Colonic mucosa (tissue), 4 donors: ENCODE measurements at regions not wholly inside any gene's neighbourhood (a gene's known extent, or its start where the extent isn't known, plus 50 kb on each side); places are given as distances from the start of the nearest gene placed in this dataset.

Experiments
- DNase-seq: peaks from one replicate; pipeline ENCODE4 v3.0.0-alpha.2; 2020
- H3K27ac ChIP-seq: fragments of 200-600 bp; one replicate; pipeline ENCODE4 v1.8.0; 2021
- H3K27me3 ChIP-seq: fragments of 200-600 bp; one replicate; pipeline ENCODE4 v1.8.0; 2021
- H3K36me3 ChIP-seq: fragments of 200-600 bp; one replicate; pipeline ENCODE4 v1.8.0; 2021
- H3K4me1 ChIP-seq: fragments of 200-600 bp; one replicate; pipeline ENCODE4 v1.8.0; 2021; ENCODE audit warnings: mild to moderate bottlenecking
- H3K4me3 ChIP-seq: fragments of 200-600 bp; one replicate; pipeline ENCODE4 v1.8.0; 2021
- H3K9ac ChIP-seq, 2 donors: one replicate each; pipeline ENCODE4 v1.7.0; 2013; ENCODE audit warnings: control low read depth in 2 of 2, low read depth in 2 of 2, low read length in 2 of 2
- H3K9me3 ChIP-seq: fragments of 200-600 bp; one replicate; pipeline ENCODE4 v1.8.0; 2021
- CTCF ChIP-seq: fragments of 200-600 bp; IDR thresholded peaks from one replicate; pipeline ENCODE4 v1.8.0; 2022; ENCODE audit warnings: antibody characterized with exemption, mild to moderate bottlenecking
- intact Hi-C: fragments of 100-400 bp; cut with DNase I; formaldehyde crosslinking; loops from one replicate; pipeline ENCODE4 v1.14.1; 2022
- donor health status: healthy.
- donor health status: DM: no; HTN: no; CAD: no.
- donor health status: DM: no; HTN: no; CAD: no.

GRCh38 chr4:45985038-45985437 is 138.8 kb downstream of the GABRG1 start:
- intact Hi-C loops: no loop called here
- Histone ChIP-seq H3K4me1 (no peaks in the 10 kb centered on the region), H3K9me3 (no peaks in the 10 kb centered on the region), H3K27me3 (no peaks in the 10 kb centered on the region), H3K4me3 (no peak overlapping the region), H3K9ac (no peak overlapping the region), H3K27ac (no peak overlapping the region), H3K36me3 (no peaks in the 10 kb centered on the region)
- DNase-seq: no peak
- TF ChIP-seq CTCF: no peak

GRCh38 chr4:45971108-45971507 is 152.7 kb downstream of the GABRG1 start:
- Histone ChIP-seq H3K4me3 (no peak overlapping the region), H3K4me1 (no peaks in the 10 kb centered on the region), H3K36me3 (no peaks in the 10 kb centered on the region), H3K9ac (no peak overlapping the region), H3K27ac (no peak overlapping the region), H3K9me3 (no peaks in the 10 kb centered on the region), H3K27me3 (no peaks in the 10 kb centered on the region)
- no peak for DNase-seq
- no peak for TF ChIP-seq CTCF
- intact Hi-C loops: no loop called here

GRCh38 chr4:45957353-45957752 is 166.5 kb downstream of the GABRG1 start:
- Histone ChIP-seq H3K36me3 (no peaks in the 10 kb centered on the region), H3K27me3 (no peaks in the 10 kb centered on the region), H3K4me3 (no peak overlapping the region), H3K27ac (no peak overlapping the region), H3K9me3 (no peaks in the 10 kb centered on the region), H3K9ac (no peak overlapping the region), H3K4me1 (no peaks in the 10 kb centered on the region)
- no peak for DNase-seq
- intact Hi-C loops: no loop called here
- TF ChIP-seq CTCF: no peak

GRCh38 chr4:45954276-45954675 is 169.6 kb downstream of the GABRG1 start:
- intact Hi-C loops: no loop called here
- Histone ChIP-seq H3K4me1 (no peaks in the 10 kb centered on the region), H3K9ac (no peak overlapping the region), H3K4me3 (no peak overlapping the region), H3K27ac (no peak overlapping the region), H3K9me3 (no peaks in the 10 kb centered on the region), H3K27me3 (no peaks in the 10 kb centered on the region), H3K36me3 (no peaks in the 10 kb centered on the region)
- no peak for TF ChIP-seq CTCF
- DNase-seq: no peak

GRCh38 chr4:45951153-45951552 is 172.7 kb downstream of the GABRG1 start:
- Histone ChIP-seq H3K27me3 (no peaks in the 10 kb centered on the region), H3K36me3 (no peaks in the 10 kb centered on the region), H3K4me3 (no peak overlapping the region), H3K27ac (no peak overlapping the region), H3K4me1 (no peaks in the 10 kb centered on the region), H3K9me3 (no peaks in the 10 kb centered on the region), H3K9ac (no peak overlapping the region)
- no peak for TF ChIP-seq CTCF
- intact Hi-C loops: no loop called here
- DNase-seq: no peak

- Histone ChIP-seq H3K27me3 (no peaks in the 10 kb centered on the region), H3K9me3 (no peaks in the 10 kb centered on the region), H3K36me3 (no peaks in the 10 kb centered on the region), H3K4me1 (no peaks in the 10 kb centered on the region), H3K4me3 (no peak overlapping the region), H3K9ac (no peak overlapping the region), H3K27ac (no peak overlapping the region)
- no peak for TF ChIP-seq CTCF
- no peak for DNase-seq
- intact Hi-C loops: no loop called here
Observed at GRCh38 chr4:45946699-45947098, 177.2 kb downstream of the GABRG1 start.
